DMS153 (cell line): ENCODE measurements at regions not wholly inside any gene's neighbourhood (a gene's known extent, or its start where the extent isn't known, plus 50 kb on each side); places are given as distances from the start of the nearest gene placed in this dataset.
"Not testable (repeated sequence)": the region's sequence is repeated elsewhere in the genome, so short reads cannot be mapped to it uniquely, and the experiment has no call there.

Experiments used
- DNase-seq: peaks from one replicate; lab custom pipeline; 2025; lab: John Stamatoyannopoulos, UW

- DNase-seq, result no peak
Observed at GRCh38 chr5:167415779-167416746, 875.4 kb upstream of the WWC1 start.

- no peak for DNase-seq
Observed at GRCh38 chr5:167417662-167418061, 873.8 kb upstream of the WWC1 start.

- DNase-seq, result no peak
Observed at GRCh38 chr5:167425161-167425560, 866.3 kb upstream of the WWC1 start.

- no peak for DNase-seq
Observed at GRCh38 chr5:167426501-167426900, 864.9 kb upstream of the WWC1 start.

GRCh38 chr5:167427641-167428040 lies 863.8 kb upstream of the WWC1 start:
- not testable (repeated sequence) for DNase-seq

GRCh38 chr5:167440846-167441245 lies 850.6 kb upstream of the WWC1 start:
- DNase-seq, result no peak

- no peak for DNase-seq
Observed at GRCh38 chr5:167442922-167443321, 848.5 kb upstream of the WWC1 start.

- DNase-seq, result no peak
Observed at GRCh38 chr5:167447466-167448375, 843.7 kb upstream of the WWC1 start.

GRCh38 chr5:167448376-167448775 lies 843.1 kb upstream of the WWC1 start:
- no peak for DNase-seq

- no peak for DNase-seq
Observed at GRCh38 chr5:167451076-167451475, 840.4 kb upstream of the WWC1 start.

GRCh38 chr5:167452136-167452535 lies 839.3 kb upstream of the WWC1 start:
- DNase-seq, result no peak

- no peak for DNase-seq
Observed at GRCh38 chr5:167453246-167454030, 838.0 kb upstream of the WWC1 start.

GRCh38 chr5:167458412-167458811 lies 833.0 kb upstream of the WWC1 start:
- DNase-seq, result no peak

GRCh38 chr5:167460449-167461020 lies 830.9 kb upstream of the WWC1 start:
- no peak for DNase-seq

- no peak for DNase-seq
Observed at GRCh38 chr5:167463939-167464338, 827.5 kb upstream of the WWC1 start.

- DNase-seq, result no peak
Observed at GRCh38 chr5:167466992-167467391, 824.5 kb upstream of the WWC1 start.

- no peak for DNase-seq
Observed at GRCh38 chr5:167472566-167473108, 818.8 kb upstream of the WWC1 start.

- DNase-seq, result no peak
Observed at GRCh38 chr5:167478188-167478587, 813.3 kb upstream of the WWC1 start.

GRCh38 chr5:167479779-167480178 lies 811.7 kb upstream of the WWC1 start:
- DNase-seq, result no peak

- DNase-seq, result no peak
Observed at GRCh38 chr5:167481345-167481744, 810.1 kb upstream of the WWC1 start.

GRCh38 chr5:167482555-167482954 lies 808.9 kb upstream of the WWC1 start:
- no peak for DNase-seq
